NT2/D1 (cell line): ENCODE measurements at regions not wholly inside any gene's neighbourhood (a gene's known extent, or its start where the extent isn't known, plus 50 kb on each side); places are given as distances from the start of the nearest gene placed in this dataset.

Experiments used
- SUZ12 ChIP-seq: IDR thresholded peaks from 2 replicates; pipeline ENCODE4 v1.6.1; 2011; ENCODE audit not compliant: insufficient read length, insufficient read depth; ENCODE audit errors: extremely low read depth
- YY1 ChIP-seq: IDR thresholded peaks from 2 replicates; pipeline ENCODE4 v1.6.1; 2011; ENCODE audit not compliant: insufficient read length, insufficient read depth
- ZNF274 ChIP-seq: IDR thresholded peaks from 2 replicates; pipeline ENCODE4 v1.6.1; 2011; ENCODE audit warnings: mild to moderate bottlenecking, low read depth, low read length

DNA sequence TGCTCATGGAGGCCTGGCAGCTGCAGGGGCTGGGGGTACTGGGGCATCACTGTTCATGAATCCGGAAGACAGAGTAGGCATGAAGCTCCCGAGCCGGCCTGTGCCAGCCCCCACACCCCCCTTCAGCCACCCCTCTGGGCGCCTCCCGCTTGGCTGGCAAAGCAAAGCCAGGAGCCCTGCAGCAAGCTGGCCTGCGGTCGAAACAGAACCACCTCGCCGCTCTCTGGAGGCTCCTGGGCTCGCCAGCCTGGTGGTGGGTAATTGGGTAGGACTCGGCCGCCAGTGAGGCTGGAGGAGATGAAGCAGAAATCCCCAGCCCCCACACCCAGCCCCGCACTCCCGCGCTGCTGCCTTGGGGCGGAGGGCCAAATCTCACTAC lies 70.9 kb upstream of the GPC1 start:
- TF ChIP-seq SUZ12 (no peak), YY1 (no peak), ZNF274 (no peak)
